ENCODE measurements at regions not wholly inside any gene's neighbourhood (a gene's known extent, or its start where the extent isn't known, plus 50 kb on each side); places are given as distances from the start of the nearest gene placed in this dataset.

- CTCF ChIA-PET, result no interaction called here
- TF ChIP-seq ZSCAN30 (tag by site-specific recombination; IDR thresholded peaks at IDR 0.05), result no peak
- no peak for TF ChIP-seq ZBTB8A (tag by site-specific recombination; IDR thresholded peaks at IDR 0.05)
- no peak for TF ChIP-seq ZBTB49 (tag by site-specific recombination; IDR thresholded peaks at IDR 0.05; ENCODE audit: low read depth)
- no peak for TF ChIP-seq ZNF174 (tag by site-specific recombination; IDR thresholded peaks at IDR 0.05)
- TF ChIP-seq, protein P1, sequence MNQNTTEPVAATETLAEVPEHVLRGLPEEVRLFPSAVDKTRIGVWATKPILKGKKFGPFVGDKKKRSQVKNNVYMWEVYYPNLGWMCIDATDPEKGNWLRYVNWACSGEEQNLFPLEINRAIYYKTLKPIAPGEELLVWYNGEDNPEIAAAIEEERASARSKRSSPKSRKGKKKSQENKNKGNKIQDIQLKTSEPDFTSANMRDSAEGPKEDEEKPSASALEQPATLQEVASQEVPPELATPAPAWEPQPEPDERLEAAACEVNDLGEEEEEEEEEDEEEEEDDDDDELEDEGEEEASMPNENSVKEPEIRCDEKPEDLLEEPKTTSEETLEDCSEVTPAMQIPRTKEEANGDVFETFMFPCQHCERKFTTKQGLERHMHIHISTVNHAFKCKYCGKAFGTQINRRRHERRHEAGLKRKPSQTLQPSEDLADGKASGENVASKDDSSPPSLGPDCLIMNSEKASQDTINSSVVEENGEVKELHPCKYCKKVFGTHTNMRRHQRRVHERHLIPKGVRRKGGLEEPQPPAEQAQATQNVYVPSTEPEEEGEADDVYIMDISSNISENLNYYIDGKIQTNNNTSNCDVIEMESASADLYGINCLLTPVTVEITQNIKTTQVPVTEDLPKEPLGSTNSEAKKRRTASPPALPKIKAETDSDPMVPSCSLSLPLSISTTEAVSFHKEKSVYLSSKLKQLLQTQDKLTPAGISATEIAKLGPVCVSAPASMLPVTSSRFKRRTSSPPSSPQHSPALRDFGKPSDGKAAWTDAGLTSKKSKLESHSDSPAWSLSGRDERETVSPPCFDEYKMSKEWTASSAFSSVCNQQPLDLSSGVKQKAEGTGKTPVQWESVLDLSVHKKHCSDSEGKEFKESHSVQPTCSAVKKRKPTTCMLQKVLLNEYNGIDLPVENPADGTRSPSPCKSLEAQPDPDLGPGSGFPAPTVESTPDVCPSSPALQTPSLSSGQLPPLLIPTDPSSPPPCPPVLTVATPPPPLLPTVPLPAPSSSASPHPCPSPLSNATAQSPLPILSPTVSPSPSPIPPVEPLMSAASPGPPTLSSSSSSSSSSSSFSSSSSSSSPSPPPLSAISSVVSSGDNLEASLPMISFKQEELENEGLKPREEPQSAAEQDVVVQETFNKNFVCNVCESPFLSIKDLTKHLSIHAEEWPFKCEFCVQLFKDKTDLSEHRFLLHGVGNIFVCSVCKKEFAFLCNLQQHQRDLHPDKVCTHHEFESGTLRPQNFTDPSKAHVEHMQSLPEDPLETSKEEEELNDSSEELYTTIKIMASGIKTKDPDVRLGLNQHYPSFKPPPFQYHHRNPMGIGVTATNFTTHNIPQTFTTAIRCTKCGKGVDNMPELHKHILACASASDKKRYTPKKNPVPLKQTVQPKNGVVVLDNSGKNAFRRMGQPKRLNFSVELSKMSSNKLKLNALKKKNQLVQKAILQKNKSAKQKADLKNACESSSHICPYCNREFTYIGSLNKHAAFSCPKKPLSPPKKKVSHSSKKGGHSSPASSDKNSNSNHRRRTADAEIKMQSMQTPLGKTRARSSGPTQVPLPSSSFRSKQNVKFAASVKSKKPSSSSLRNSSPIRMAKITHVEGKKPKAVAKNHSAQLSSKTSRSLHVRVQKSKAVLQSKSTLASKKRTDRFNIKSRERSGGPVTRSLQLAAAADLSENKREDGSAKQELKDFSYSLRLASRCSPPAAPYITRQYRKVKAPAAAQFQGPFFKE (tag by site-specific recombination; IDR thresholded peaks at IDR 0.05; ENCODE audit: borderline replicate concordance), result no peak
- TF ChIP-seq ZNF473 (tag by site-specific recombination; IDR thresholded peaks at IDR 0.05), result no peak
- no peak for TF ChIP-seq ZNF423 (tag by site-specific recombination; IDR thresholded peaks at IDR 0.05)
- no peak for TF ChIP-seq ZNF138 (tag by site-specific recombination; IDR thresholded peaks at IDR 0.05; ENCODE audit: borderline replicate concordance)
- no peak for TF ChIP-seq ZNF626 (tag by site-specific recombination; IDR thresholded peaks at IDR 0.05)
- TF ChIP-seq ZNF146 (tag by site-specific recombination; IDR thresholded peaks at IDR 0.05), result no peak
- TF ChIP-seq ZFP69B (tag by site-specific recombination; IDR thresholded peaks at IDR 0.05), result no peak
- H3K4me3 ChIP-seq (ENCODE audit: low read depth, low read length), result no peak overlapping the region
- no peaks in the 10 kb centered on the region for H3K9me3 ChIP-seq (ENCODE audit: control insufficient read depth, insufficient read depth, low read depth, low read length)
- POLR2A ChIA-PET, result no interaction called here
- H3K36me3 ChIP-seq (ENCODE audit: control insufficient read depth in 2 of 2, insufficient read depth in 1 of 2, low read length in 2 of 2), result no peaks in the 10 kb centered on the region
- H3K27ac ChIP-seq (ENCODE audit: extremely low read depth, low read depth, low read length), result no peak overlapping the region
- no peaks in the 10 kb centered on the region for H3K4me1 ChIP-seq (ENCODE audit: control insufficient read depth, insufficient read depth, low read length)
Measured at GRCh38 chr5:13533833-13534232, 410.7 kb downstream of the DNAH5 start.

DNA sequence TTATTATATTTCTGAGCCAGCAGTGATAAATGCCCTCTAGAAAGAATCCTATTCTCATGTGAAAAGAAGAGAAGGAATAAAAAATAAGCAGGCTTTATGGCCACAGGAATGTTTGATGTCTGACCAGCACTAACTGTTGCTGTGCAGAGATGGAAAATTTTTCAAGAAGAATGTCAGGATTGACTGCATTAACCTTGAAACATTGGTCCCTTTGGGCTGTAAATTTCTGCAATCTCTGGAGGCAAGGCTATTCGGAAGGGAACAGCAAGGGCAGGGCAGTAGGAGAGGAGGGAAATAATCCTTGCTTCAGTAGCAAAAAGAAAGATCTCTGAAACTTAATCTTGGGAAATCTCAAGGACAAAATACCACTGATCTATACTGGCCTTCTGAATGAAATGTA lies 415.2 kb downstream of the DNAH5 start:
- no peak overlapping the region for H3K27ac ChIP-seq (ENCODE audit: extremely low read depth, low read depth, low read length)
- H3K4me1 ChIP-seq (ENCODE audit: control insufficient read depth, insufficient read depth, low read length), result no peaks in the 10 kb centered on the region
- CTCF ChIA-PET, result no interaction called here
- no peaks in the 10 kb centered on the region for H3K36me3 ChIP-seq (ENCODE audit: control insufficient read depth in 2 of 2, insufficient read depth in 1 of 2, low read length in 2 of 2)
- H3K9me3 ChIP-seq (ENCODE audit: control insufficient read depth, insufficient read depth, low read depth, low read length), result no peaks in the 10 kb centered on the region
- TF ChIP-seq HOXA7 (CRISPR knock-in tag; IDR thresholded peaks at IDR 0.05; ENCODE audit: borderline replicate concordance), result no peak
- no peak overlapping the region for H3K4me3 ChIP-seq (ENCODE audit: low read depth, low read length)
- POLR2A ChIA-PET, result no interaction called here

DNA sequence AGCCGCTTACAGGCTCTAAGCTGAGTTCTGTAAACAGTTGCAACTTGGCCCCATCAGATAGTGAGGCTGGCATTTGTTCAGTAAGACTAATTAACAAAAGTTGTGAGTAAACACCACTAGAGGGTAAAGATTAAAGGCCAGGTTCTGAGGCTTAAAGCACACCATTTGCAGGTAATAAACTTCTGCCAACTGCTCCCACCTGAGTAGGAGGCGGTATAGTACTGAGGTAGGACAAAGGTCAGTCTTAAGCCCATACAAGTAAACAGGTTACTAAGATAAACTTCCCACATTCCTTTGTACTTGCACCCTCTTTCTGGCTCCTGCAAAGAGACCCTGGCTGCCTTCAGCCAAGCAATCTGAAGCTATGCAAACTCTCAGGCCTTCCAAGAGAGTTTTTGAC lies 419.6 kb downstream of the DNAH5 start:
- TF ChIP-seq ZNF433 (tag by site-specific recombination; IDR thresholded peaks at IDR 0.05; ENCODE audit: low read depth), result no peak
- TF ChIP-seq SP2 (tag by site-specific recombination; IDR thresholded peaks at IDR 0.05), result no peak
- TF ChIP-seq ZNF792 (tag by site-specific recombination; IDR thresholded peaks at IDR 0.05), result no peak
- TF ChIP-seq ZNF426 (tag by site-specific recombination; IDR thresholded peaks at IDR 0.05), result no peak
- TF ChIP-seq SCRT2 (tag by site-specific recombination; IDR thresholded peaks at IDR 0.05), result no peak
- TF ChIP-seq ZNF677 (tag by site-specific recombination; IDR thresholded peaks at IDR 0.05), result no peak
- H3K4me3 ChIP-seq (ENCODE audit: low read depth, low read length), result no peak overlapping the region
- POLR2A ChIA-PET, result no interaction called here
- H3K4me1 ChIP-seq (ENCODE audit: control insufficient read depth, insufficient read depth, low read length), result no peaks in the 10 kb centered on the region
- no peaks in the 10 kb centered on the region for H3K9me3 ChIP-seq (ENCODE audit: control insufficient read depth, insufficient read depth, low read depth, low read length)
- H3K36me3 ChIP-seq (ENCODE audit: control insufficient read depth in 2 of 2, insufficient read depth in 1 of 2, low read length in 2 of 2), result no peaks in the 10 kb centered on the region
- CTCF ChIA-PET, result no interaction called here
- no peak overlapping the region for H3K27ac ChIP-seq (ENCODE audit: extremely low read depth, low read depth, low read length)
